GM06990 (cell line): ENCODE measurements at regions not wholly inside any gene's neighbourhood (a gene's known extent, or its start where the extent isn't known, plus 50 kb on each side); places are given as distances from the start of the nearest gene placed in this dataset.

Experiments
- DNase-seq: peaks from one replicate; pipeline ENCODE4 v3.0.0-alpha.2; 2011; ENCODE audit not compliant: insufficient read length; ENCODE audit errors: extremely low read depth
- H3K27me3 ChIP-seq: replicated peaks from 2 replicates; pipeline ENCODE4 v1.6.0; 2011; ENCODE audit warnings: low read length; ENCODE audit not compliant: control insufficient read depth, insufficient read depth
- H3K36me3 ChIP-seq: 2 replicates; pipeline ENCODE4 v1.5.1; 2011; ENCODE audit warnings: low read length; ENCODE audit not compliant: control insufficient read depth, insufficient read depth
- H3K4me3 ChIP-seq: replicated peaks from 2 replicates; pipeline ENCODE4 v1.5.1; 2011; ENCODE audit warnings: low read depth, mild to moderate bottlenecking, control low read depth, low read length
- TF ChIP-seq, protein P1 (sequence below): IDR thresholded peaks from 2 replicates; pipeline ENCODE4 v1.5.1; 2011; ENCODE audit warnings: low read length, control low read depth, mild to moderate bottlenecking, inconsistent platforms; ENCODE audit not compliant: insufficient read depth, poor library complexity, severe bottlenecking

GRCh38 chr1:88407248-88407647, 276.8 kb upstream of the PKN2 start:
- DNase-seq: no peak
- TF ChIP-seq, protein P1, sequence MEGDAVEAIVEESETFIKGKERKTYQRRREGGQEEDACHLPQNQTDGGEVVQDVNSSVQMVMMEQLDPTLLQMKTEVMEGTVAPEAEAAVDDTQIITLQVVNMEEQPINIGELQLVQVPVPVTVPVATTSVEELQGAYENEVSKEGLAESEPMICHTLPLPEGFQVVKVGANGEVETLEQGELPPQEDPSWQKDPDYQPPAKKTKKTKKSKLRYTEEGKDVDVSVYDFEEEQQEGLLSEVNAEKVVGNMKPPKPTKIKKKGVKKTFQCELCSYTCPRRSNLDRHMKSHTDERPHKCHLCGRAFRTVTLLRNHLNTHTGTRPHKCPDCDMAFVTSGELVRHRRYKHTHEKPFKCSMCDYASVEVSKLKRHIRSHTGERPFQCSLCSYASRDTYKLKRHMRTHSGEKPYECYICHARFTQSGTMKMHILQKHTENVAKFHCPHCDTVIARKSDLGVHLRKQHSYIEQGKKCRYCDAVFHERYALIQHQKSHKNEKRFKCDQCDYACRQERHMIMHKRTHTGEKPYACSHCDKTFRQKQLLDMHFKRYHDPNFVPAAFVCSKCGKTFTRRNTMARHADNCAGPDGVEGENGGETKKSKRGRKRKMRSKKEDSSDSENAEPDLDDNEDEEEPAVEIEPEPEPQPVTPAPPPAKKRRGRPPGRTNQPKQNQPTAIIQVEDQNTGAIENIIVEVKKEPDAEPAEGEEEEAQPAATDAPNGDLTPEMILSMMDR: no peak
- no peaks in the 10 kb centered on the region for H3K27me3 ChIP-seq

DNA sequence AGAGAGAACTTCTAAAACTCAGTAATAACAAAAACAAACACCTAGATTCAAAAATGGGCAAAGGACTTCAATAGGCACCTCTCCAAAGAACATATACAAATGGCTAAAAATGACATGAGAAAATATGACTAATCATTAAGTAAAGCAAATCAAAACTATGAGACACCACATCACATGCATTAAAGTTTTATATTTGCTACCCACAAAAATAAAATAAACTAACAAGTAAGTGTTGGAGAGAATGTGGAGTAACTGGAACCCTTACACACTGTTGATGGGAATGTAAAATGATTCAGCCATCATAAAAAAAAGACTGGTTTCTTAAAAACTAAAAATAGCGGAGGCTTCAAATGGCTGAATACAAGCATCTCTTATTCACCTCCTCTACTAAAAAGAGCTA, 262.1 kb upstream of the PKN2 start:
- no peak for DNase-seq
- no peak overlapping the region for H3K4me3 ChIP-seq
- H3K27me3 ChIP-seq: no peaks in the 10 kb centered on the region
- TF ChIP-seq, protein P1: no peak
- no peaks in the 10 kb centered on the region for H3K36me3 ChIP-seq

More at GRCh38 chr1:88407248-88407647, 276.8 kb upstream of the PKN2 start:
- H3K4me3 ChIP-seq: no peak overlapping the region
- H3K36me3 ChIP-seq: no peaks in the 10 kb centered on the region

- no peak overlapping the region for H3K4me3 ChIP-seq
- no peaks in the 10 kb centered on the region; the same call in 1 of the 2 replicates for H3K27me3 ChIP-seq
- TF ChIP-seq, protein P1: no peak
- no peaks in the 10 kb centered on the region for H3K36me3 ChIP-seq
- DNase-seq: no peak
Measured at GRCh38 chr1:88433556-88433955, 250.5 kb upstream of the PKN2 start.

- TF ChIP-seq, protein P1: no peak
- no peaks in the 10 kb centered on the region; the same call in 1 of the 2 replicates for H3K27me3 ChIP-seq
- no peak overlapping the region for H3K4me3 ChIP-seq
- H3K36me3 ChIP-seq: no peaks in the 10 kb centered on the region
- DNase-seq: no peak
Measured at GRCh38 chr1:88434836-88435235, 249.2 kb upstream of the PKN2 start.

DNA sequence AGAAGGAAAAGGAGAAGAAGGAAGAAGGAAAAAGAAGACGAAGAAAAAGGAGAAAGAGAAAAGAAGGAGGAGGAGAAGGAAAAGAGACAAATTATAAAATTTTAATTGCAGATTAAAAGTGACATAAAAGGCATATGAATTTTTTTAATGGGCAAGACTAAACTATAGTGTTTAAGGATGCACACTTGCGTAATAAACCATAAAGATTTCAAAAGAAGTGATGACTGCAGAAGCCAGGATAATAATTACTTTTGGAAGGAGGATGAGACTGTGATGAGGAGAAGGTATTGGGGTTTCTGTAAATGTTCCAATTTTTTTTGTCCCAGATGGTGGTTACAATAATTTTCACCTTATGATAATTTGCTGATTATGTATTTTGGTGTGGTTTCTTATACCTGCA, 243.1 kb upstream of the PKN2 start:
- TF ChIP-seq, protein P1: no peak
- H3K4me3 ChIP-seq: no peak overlapping the region
- H3K27me3 ChIP-seq: no peaks in the 10 kb centered on the region
- no peak for DNase-seq
- H3K36me3 ChIP-seq: no peaks in the 10 kb centered on the region

GRCh38 chr1:88451856-88452255, 232.2 kb upstream of the PKN2 start:
- H3K36me3 ChIP-seq: no peaks in the 10 kb centered on the region
- H3K27me3 ChIP-seq: no peaks in the 10 kb centered on the region
- H3K4me3 ChIP-seq: no peak overlapping the region
- DNase-seq: no peak
- TF ChIP-seq, protein P1: no peak
